ENCODE measurements at regions not wholly inside any gene's neighbourhood (a gene's known extent, or its start where the extent isn't known, plus 50 kb on each side); places are given as distances from the start of the nearest gene placed in this dataset.
"Not testable (repeated sequence)": the region's sequence is repeated elsewhere in the genome, so short reads cannot be mapped to it uniquely, and the experiment has no call there.

DNA sequence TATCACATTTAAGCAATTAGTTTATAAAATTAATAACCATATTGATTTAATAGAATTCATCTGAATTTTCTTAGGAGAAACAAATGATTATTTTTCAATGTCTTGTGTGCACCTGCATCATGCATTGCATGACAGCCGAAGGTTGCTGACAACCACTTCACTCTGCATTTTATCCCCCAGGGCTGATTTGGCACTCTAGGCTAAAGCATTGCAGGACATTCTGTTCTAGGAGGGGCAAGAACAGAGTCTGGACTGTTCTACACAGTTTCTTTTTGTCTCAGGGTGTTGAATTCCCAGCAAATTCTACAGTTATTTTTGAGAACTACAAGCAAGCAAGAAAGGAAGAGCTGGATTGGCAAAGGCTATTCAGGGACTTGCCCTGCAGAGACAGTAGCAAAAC lies 570.4 kb upstream of the EYS start:
- DNase-seq (ENCODE audit: low spot score) = no peak

DNA sequence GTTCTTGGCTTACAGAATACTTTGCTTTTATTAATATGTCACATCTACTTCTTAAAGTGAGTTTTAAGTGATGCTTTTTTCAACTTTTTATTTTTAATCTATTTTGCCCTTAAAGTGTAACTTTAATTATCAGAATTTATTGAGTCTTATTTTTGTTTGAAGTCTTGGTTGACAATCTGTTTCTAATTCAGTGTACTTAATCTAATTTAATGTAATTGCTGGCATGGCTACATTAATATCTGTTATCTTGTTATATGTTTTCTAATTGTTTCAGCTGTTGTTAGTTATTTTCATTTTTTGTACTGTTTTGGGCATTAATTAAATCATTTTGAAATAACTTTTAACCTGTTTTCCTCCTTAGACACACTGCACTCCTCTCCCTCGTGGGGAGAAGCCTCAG lies 558.7 kb upstream of the EYS start:
- no peak for DNase-seq (ENCODE audit: low spot score)

DNA sequence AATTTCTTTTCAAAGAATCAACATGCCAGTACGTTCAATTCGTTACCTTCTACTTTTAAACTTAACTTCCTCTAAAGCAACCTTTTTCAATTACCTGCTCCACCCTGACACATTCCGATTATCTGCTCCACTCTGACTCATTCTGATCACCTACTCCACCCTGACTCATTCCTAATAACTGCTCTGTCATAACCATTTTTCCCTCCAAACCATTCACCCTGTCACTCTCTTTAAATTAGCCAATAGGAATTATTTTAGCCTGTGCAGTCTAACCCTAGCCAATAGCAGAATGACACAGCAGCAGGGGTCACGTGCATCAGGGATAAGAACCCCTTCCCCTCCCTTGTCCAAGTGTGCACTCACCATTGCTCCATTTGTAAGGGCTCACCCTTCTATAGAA lies 557.4 kb upstream of the EYS start:
- DNase-seq (ENCODE audit: low spot score) = no peak

DNA sequence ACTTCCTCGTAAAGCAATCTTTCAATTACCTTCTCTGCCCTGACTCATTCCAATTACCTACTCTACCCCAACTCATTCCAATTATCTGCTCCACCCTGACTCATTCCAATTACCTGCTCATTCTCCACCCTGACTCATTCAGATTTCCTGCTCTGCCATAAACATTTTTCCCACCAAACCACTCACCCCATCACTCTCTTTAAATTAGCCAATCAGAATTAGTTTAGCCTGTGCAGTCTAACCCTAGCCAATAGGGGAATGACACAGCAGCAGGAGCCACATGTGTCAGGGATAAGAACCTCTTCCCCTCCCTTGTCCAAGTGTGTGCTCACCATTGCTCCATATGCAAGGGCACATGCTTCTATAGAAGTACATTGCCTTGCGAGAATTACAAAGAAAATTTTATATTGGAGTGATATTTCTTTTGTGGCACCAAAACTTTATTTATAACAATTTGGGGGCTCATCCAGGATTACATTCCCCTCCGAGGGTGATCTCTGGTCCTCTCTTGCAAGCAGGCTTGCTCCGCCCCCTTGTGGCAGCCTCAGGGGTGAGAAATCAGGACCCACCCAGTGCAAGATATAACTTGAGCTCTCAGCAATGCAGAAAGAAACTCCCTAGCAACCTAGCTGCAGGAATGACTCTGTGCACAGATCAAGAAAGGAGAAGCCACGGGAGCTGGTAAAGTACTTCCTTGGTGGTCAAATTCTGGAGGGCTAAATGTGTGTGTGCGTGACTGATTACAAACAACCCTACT lies 551.9 kb upstream of the EYS start:
- DNase-seq (ENCODE audit: low spot score) = not testable (repeated sequence)

DNA sequence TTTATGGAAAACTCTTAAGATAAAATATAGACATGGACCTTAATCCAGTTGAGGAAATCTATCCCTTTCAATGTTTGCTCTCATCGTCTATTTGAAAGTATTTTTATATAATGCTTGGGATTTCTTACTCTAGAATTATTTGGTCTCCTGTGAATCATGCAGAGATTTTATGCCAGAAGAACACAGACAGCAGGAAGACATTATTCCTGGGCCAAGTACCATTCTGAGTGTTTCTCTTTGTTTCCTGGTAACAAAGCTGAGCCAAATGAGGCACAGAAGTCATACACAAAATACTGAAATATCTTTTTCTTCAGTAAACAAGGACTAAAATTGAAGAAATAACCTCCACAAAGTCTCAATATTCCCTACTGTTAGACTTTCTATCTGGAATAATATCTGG lies 538.2 kb upstream of the EYS start:
- DNase-seq (ENCODE audit: low spot score) = peak; percentile 12

DNA sequence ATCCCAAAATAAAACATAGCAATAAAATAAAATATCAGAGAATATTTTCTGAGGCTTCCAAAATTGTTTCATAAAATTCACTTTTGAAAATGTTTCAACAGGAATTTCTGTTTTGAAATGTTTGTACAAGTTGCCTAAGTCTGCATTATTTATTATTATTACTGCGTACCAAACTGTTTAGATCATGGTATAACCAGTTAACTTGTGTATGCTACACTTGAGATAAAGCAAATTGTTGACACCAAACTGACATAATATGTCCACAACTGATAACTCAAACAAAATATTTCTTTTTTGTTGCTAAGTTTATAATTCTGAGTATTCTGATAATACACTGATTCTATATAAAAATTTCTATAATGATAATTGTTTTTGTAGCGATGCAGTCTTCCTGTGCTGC lies 531.8 kb upstream of the EYS start:
- no peak for DNase-seq (ENCODE audit: low spot score)

DNA sequence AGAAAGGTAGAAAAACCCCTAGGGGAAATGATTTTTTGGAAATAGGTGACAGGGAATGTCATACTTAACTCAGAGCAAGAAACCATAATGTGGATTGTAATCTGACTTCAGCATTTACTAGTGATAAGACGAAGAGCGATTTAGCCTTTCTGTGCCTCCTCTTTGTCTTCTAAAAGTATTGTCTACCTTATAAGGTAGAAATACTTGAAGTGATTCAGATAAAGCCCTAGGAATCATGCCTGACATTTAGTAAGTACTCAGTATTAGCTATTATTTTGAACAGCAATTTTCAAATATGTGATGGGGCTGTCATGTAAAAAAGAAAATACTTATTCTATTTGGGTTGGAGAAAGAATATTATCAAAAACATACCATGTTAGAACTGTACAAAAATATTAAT lies 525.9 kb upstream of the EYS start:
- no peak for DNase-seq (ENCODE audit: low spot score)

DNA sequence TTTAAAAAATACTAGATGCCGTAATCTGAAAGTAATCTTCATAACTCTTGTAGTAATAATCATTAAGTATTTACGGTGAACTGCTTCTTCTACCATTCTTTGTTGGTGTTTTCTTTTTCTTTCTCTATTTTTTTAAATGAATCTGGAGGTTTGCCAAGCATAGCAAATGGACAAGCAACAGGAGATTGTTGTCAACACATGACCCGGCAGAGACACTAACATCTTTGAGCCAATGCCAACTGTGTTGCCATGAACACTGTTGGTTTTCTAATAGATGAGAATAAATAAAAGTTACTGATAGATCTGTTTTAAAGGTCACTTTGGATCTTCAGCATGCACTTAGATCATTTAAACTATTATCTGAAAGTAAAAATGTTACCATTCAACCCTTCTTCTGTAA lies 523.6 kb upstream of the EYS start:
- peak; percentile 17 for DNase-seq (ENCODE audit: low spot score)

DNA sequence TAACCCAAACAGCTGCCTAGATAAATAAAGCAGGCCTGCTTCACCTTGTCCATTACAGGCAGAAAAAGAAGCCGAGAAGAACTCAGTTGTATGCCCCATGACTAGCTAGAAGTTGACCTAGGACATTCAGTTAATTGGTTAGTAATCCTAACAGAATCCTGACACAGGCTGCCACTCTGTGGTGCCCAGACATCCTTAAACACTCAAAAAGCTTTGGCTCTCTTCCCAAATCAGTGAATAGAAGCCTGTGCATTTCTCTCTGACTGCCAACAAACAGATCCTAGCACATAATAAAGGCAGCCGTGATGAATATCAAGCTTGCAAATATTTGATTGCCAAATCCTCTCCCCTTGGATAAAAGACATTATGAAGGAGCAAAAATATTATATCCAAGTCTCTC lies 519.1 kb upstream of the EYS start:
- peak; percentile 79 for DNase-seq (ENCODE audit: low spot score)

DNA sequence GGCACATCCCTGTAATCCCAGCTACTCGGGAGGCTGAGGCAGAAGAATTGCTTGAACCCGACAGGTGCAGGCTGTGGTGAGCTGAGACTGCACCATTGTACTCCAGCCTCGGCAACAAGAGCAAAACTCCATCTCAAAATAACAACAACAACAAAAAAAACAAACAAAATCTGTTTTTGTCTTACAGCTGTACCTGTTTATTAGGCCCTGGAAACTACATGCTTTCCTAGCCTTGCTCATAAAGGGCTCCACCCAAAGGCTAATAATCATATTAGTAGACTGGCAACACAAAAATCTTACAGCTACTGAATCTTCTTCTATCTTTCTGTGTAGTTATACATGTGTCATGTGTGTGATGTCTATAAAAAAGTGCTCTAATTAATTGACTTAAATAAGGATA lies 503.9 kb upstream of the EYS start:
- DNase-seq (ENCODE audit: low spot score) = no peak

DNA sequence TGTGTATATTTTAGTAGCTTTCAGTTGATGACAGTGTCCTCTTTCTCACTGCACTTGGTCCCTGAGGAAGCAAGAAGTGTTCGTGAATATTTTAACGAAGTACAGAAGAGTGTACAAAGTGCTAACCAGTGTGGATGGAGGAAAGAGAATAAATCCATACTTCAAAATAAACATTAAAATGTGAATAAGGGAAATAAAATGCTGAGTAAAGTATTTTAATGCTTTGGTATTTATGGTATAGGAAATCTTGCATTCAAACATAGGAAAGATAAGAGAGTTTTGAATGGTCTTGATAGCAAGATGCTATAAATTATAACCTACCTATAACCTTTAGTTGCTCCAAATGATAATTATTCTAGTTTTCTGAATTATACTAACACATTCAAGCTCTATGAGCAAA lies 493.4 kb upstream of the EYS start:
- DNase-seq (ENCODE audit: low spot score) = no peak

DNA sequence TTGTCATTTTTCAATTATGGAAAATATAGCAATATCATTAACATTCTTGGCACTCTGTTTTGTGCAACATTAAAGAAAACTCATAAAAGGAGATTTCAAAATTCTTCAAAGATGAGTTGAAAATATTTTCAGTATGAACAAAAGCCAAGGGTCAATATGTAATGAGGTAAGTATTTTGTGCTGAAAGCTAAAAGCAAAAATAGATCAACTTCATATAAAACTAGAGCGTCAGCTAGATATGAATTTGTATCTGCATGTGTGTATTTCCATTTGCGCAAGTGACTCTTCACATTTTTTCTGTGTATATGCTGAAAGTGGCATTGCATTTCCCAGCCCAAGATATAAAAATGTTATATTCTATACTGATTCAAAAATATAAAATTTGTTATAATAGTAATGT lies 492.1 kb upstream of the EYS start:
- DNase-seq (ENCODE audit: low spot score) = no peak

DNA sequence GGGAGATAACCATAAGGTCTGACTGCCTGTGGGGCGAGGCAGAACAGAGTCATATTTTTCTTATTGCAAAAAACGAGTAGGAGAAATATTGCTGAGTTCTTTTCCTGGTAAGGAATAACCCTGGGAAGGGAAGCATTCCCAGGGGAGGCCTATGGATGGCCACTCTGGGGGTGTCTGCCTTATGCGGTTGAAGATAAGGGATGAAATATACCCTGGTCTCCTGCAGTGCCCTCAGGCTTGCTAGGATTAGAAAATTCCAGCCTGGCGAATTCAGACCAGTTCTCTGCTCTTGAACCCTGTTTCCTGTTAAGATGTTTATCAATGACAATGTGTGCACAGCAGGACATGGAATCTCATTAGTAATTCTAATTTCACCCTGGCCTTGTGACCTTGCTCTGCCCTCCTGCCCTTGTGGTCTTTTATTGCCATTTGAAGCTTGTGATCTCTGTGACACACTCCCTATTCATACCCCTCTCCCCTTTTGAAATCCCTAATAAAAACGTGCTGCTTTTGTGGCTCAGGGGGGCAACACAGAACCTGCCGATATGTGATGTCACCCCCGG lies 491.1 kb upstream of the EYS start:
- no peak for DNase-seq (ENCODE audit: low spot score)

DNA sequence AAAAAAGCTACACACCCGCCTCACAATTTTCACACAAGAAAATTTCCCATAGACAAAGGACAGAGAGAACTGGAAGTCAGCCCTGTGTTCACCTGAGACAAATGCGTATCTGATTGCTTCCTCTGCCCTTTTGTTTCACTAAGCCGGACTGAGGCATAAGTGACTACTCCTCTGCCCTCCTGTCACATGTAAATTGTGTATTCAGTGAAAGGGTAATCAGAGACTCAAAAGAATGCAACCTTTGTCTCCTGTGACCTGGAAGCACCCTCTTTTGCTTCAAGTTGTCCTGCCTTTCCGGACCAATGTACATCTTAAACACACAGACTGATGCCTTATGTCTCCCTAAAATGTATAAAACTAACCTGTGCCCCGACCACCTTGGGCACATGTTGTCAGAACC lies 483.8 kb upstream of the EYS start:
- DNase-seq (ENCODE audit: low spot score) = no peak

DNA sequence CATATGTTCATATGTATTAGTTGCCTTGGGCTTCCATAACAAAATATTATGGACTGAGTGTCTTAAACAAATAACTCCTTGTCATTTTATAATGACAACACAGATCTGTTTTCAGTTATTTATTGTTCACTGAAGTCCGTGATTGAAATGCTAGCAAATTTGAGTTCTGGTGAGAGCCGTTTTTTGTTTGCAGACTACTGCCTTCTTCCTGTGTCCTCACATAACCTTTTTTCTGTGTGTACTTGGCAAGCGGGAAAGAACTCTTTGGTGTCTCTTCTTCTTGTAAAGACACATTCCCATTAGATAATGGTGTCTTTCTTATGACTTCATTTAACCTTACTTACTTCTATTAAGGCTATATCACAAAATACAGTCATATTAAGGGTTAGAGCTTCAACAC lies 482.9 kb upstream of the EYS start:
- DNase-seq (ENCODE audit: low spot score) = no peak

DNA sequence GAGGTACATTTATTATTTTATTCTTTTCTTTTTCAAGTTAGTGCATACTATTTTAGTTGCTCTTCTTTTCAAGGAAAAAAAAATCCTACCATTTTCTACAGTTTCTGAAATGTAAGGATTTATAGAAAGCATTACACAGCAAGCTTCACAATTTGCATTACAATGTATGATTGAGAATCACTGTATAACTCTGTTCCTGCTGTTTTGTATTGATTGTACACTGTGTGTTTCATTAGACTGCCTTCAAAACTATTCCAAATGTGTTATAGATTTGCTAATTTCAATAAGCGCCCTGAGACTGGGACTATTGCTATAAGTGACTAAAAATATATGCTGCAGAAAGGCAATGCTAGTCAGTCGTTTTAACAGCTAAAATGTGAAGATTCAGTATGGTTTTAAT lies 479.7 kb upstream of the EYS start:
- no peak for DNase-seq (ENCODE audit: low spot score)

DNA sequence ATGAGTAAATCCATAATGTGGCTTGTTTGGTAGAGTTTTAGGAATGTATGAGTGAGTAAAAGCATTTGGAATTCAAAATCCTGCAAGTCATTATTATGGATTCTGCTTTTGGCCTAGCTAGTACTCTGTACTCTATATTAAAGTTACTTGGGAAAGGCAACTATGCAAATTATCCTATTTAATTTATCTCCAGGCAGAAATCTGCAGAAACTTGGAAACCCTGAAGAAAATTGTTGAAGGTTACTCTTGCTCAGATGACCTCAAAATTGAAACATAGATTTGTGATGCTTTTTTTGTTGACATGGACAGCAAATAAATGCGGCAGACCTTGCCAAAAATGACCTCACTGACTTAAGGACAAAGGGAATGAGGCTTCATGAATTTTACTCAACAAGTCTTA lies 477.1 kb upstream of the EYS start:
- DNase-seq (ENCODE audit: low spot score) = no peak

DNA sequence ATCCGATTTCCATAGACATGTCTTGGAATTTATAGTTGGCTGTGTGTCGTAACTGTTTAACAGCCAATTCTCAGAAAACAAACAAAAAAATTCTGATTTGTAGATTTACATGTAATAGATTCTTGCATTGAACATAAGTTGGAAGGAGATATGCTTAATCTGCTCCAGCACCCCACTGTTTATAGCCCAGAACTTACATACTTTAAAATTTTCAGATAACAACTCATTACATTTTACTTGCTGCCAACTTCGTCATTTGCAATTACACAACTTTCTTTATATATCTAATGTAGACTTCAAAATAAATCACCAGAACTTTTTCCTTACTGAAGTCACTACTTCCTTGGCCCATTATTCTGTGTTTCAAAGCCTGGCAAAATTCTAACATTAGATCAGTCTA lies 472.3 kb upstream of the EYS start:
- DNase-seq (ENCODE audit: low spot score) = no peak

DNA sequence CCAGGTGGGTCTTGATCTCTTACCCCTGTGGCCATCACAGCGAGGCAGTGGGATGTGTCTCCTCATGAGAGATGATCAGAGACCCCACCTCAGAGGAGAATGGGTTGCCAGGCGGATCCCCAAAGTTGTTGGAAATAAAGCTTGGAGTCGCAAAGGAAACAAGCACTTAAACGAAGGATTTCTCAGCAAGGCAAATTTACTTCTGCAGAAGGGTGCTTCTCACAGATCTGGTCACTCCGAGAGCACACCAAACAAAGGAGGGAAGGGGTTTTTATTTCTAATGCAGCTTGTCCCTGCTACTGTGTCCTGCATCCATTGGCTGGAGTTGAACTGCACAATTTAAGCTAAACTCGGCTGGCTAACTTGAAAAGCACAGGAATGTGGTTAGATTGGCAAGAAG lies 466.6 kb upstream of the EYS start:
- no peak for DNase-seq (ENCODE audit: low spot score)

DNA sequence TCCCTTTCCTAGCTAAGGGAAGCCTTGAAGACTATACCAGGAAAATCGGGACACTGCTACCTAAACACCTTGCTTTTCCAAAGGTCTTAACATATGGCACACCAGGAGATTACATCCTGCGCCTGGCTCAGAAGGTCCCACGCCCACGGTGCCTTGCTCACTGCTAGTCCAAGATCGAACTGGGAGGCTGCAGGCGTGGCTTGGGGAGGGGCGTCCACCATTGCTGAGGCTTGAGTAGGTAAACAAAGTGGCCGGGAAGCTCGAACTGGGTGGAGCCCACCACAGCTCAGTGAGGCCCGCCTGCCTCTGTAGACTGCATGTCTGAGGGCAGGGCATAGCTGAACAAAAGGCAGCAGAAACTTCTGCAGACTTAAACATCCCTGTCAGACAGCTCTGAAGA lies 459.7 kb upstream of the EYS start:
- not testable (repeated sequence) for DNase-seq (ENCODE audit: low spot score)

DNA sequence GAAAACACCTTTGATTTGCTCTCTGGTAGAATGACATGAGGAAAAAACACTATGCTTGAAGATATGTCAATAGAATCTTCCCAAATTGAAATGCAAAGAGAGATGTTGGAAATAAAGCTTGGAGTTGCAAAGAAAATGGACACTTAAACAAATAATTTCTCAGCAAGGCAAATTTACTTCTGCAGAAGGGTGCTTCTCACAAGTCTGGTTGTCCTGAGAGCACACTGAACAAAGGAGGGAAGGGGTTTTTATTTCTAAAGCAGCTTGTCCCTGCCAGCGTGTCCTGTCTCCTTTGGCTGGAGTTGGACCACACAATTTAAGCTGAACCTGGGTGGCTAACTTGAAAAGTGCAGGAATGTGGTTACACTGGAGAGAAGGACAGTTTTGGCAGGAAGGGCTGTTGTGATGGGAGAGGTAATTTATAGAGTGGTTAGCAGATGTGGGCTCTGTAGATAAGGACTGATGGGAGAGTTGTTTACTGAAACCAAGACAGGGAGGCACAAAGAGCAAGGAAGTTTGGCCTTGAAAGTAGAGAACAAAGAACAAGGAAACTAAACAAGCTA lies 454.6 kb upstream of the EYS start:
- DNase-seq (ENCODE audit: low spot score) = no peak

DNA sequence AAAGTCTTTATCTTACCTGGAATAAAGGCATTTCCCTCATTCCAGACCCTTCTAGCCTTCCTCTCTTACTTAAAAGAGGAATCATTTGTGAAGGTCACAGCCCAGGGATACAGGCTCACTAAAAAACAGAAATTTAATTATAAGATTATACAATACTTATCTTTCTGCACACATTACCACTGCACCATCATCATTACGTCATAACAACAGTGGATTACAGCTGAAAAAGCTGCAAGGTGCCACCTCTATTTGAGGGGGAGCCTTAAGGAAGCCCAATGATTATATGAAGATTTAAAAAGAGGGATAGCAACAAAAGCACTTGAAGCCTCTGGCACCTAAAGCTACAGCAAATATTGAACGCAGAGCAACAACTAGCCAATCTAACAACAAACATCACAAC lies 452.9 kb upstream of the EYS start:
- DNase-seq (ENCODE audit: low spot score) = no peak

DNA sequence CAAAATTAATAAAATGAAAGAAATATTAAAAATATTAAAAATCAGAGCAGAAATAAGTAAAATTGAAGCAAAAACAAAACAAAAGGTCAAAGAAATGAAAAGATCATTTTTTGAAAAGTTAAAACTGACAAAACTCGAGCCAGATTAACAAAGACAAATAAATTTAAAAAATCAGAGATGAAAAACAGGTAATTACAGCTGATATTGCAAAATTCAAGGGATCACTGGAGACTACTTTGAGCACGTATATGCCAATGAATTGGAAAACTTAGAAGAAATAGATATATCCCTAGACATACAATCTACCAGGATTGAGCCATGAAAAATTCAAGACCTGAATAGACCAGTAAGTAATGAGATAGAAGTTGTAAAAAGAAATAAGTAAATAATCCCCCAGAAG lies 446.2 kb upstream of the EYS start:
- DNase-seq (ENCODE audit: low spot score) = no peak

DNA sequence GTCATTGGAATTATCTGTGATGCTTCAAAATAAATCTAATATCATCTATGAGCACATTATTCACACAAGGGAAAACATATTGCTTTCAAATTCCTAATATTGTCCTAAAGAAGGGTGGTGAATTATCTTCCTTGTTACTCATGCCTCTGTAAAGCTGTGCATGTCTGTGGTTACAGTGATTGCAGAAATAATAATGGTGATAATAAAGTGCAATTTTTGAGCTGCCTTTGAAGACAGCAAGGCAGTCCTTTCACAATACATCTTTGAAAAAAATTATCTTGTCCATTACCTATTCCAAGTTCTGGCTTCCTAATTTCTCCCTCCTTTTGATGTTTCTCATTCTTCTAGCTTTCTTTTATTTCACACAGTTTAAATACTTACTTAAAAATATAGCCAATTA lies 442.1 kb upstream of the EYS start:
- no peak for DNase-seq (ENCODE audit: low spot score)
